Neural progenitor cell (in vitro differentiated cells): ENCODE measurements at regions not wholly inside any gene's neighbourhood (a gene's known extent, or its start where the extent isn't known, plus 50 kb on each side); places are given as distances from the start of the nearest gene placed in this dataset.

ENCODE experiments used
- DNase-seq: peaks from one replicate; pipeline ENCODE4 v3.0.0-alpha.2; 2016; ENCODE audit warnings: low spot score
- H2AFZ ChIP-seq: fragments of 200-600 bp; sonication (generic); replicated peaks from 2 replicates; pipeline ENCODE4 v1.6.1; 2016; ENCODE audit warnings: antibody characterized with exemption
- H3F3A ChIP-seq: fragments of 200-600 bp; sonication (generic); 2 replicates; pipeline ENCODE4 v1.6.1; 2016; ENCODE audit warnings: antibody characterized with exemption, low read depth
- H3K27ac ChIP-seq: fragments of 200-600 bp; sonication (generic); 2 replicates; pipeline ENCODE4 v1.5.1; 2016; ENCODE audit warnings: mild to moderate bottlenecking
- H3K27me3 ChIP-seq: fragments of 200-600 bp; sonication (generic); 2 replicates; pipeline ENCODE4 v1.6.1; 2016; ENCODE audit warnings: mild to moderate bottlenecking, moderate library complexity
- H3K36me3 ChIP-seq: fragments of 200-600 bp; sonication (generic); 2 replicates; pipeline ENCODE4 v1.5.1; 2016
- H3K4me1 ChIP-seq: fragments of 200-600 bp; sonication (generic); 2 replicates; pipeline ENCODE4 v1.6.1; 2016; ENCODE audit warnings: mixed run types
- H3K4me2 ChIP-seq: fragments of 200-600 bp; sonication (generic); 2 replicates; pipeline ENCODE4 v1.6.1; 2016
- H3K4me3 ChIP-seq: fragments of 200-600 bp; sonication (generic); 2 replicates; pipeline ENCODE4 v1.5.1; 2016
- H3K79me2 ChIP-seq: fragments of 200-600 bp; sonication (generic); 2 replicates; pipeline ENCODE4 v1.6.1; 2016; ENCODE audit warnings: low read depth
- H3K9ac ChIP-seq: fragments of 200-600 bp; sonication (generic); 2 replicates; pipeline ENCODE4 v1.6.1; 2016
- H3K9me3 ChIP-seq: fragments of 200-600 bp; sonication (generic); 2 replicates; pipeline ENCODE4 v1.5.1; 2016; ENCODE audit warnings: low read depth
- H4K20me1 ChIP-seq: fragments of 200-600 bp; sonication (generic); 2 replicates; pipeline ENCODE4 v1.6.1; 2016; ENCODE audit warnings: low read depth
- H3K27ac Mint-ChIP-seq: 3 replicates; pipeline ENCODE4 v1.8.0; 2021; ENCODE audit warnings: mixed read lengths
- H3K27me3 Mint-ChIP-seq: 2 replicates; pipeline ENCODE4 v1.8.0; 2022; ENCODE audit warnings: low read depth, mild to moderate bottlenecking, inconsistent platforms, moderate library complexity, mixed read lengths; ENCODE audit not compliant: insufficient read depth
- H3K36me3 Mint-ChIP-seq: 3 replicates; pipeline ENCODE4 v1.8.0; 2021; ENCODE audit warnings: mixed read lengths
- H3K4me1 Mint-ChIP-seq: 3 replicates; pipeline ENCODE4 v1.8.0; 2021; ENCODE audit warnings: mixed read lengths
- H3K4me3 Mint-ChIP-seq: 3 replicates; pipeline ENCODE4 v1.8.0; 2021; ENCODE audit warnings: mild to moderate bottlenecking, moderate library complexity, mixed read lengths
- H3K9me3 Mint-ChIP-seq: 3 replicates; pipeline ENCODE4 v1.8.0; 2020; ENCODE audit warnings: mixed read lengths
- CTCF ChIP-seq: fragments of 200-600 bp; sonication (generic); IDR thresholded peaks from 2 replicates; pipeline ENCODE4 v1.5.1; 2017; ENCODE audit warnings: antibody characterized with exemption, mild to moderate bottlenecking
- EZH2 ChIP-seq: fragments of 200-600 bp; sonication (generic); IDR thresholded peaks from 2 replicates; pipeline ENCODE4 v1.6.1; 2017; ENCODE audit warnings: antibody characterized with exemption, mild to moderate bottlenecking, moderate library complexity
- EZH2phosphoT487 ChIP-seq: fragments of 200-600 bp; sonication (generic); IDR thresholded peaks from 2 replicates; pipeline ENCODE4 v1.6.1; 2017; ENCODE audit warnings: antibody characterized with exemption

DNA sequence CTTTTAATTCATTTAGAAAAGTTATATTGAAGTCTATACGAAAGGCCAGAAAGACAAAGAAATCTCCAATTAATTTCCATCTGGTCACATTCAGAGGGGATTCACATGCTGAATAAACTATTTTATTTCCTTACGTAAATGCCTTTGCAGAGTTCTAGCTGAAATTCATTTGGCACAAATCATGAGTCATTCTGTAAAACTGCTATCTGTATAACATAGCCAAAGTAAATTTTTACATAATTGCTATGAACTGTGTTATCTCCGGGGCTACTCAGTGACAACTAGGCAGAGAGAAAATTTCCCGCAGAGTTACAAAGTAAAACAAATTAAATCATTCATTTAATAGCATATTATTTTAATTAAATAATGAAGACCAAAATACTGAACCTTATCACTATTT lies 463.2 kb upstream of the ADAMTS16 start:
- no peaks in the 10 kb centered on the region for H3K4me1 ChIP-seq
- no peak overlapping the region for H2AFZ ChIP-seq
- H3K4me3 ChIP-seq, result no peak overlapping the region
- H3K27me3 ChIP-seq, result no peaks in the 10 kb centered on the region
- Mint-ChIP-seq H3K36me3 (no peaks in the 10 kb centered on the region), H3K4me1 (no peaks in the 10 kb centered on the region), H3K4me3 (no peak overlapping the region), H3K9me3 (peaks cover 15% of the 10 kb centered on the region), H3K27ac (no peak overlapping the region), H3K27me3 (peaks cover 2% of the 10 kb centered on the region)
- no peak overlapping the region for H3K27ac ChIP-seq
- TF ChIP-seq EZH2phosphoT487 (no peak), EZH2 (no peak), CTCF (no peak)
- H3F3A ChIP-seq, result no peaks in the 10 kb centered on the region
- H3K36me3 ChIP-seq, result peaks cover 3% of the 10 kb centered on the region
- no peaks in the 10 kb centered on the region for H3K9me3 ChIP-seq
- H3K9ac ChIP-seq, result no peak overlapping the region
- no peaks in the 10 kb centered on the region for H3K79me2 ChIP-seq
- H3K4me2 ChIP-seq, result no peak overlapping the region
- DNase-seq, result no peak
- H4K20me1 ChIP-seq, result no peaks in the 10 kb centered on the region

DNA sequence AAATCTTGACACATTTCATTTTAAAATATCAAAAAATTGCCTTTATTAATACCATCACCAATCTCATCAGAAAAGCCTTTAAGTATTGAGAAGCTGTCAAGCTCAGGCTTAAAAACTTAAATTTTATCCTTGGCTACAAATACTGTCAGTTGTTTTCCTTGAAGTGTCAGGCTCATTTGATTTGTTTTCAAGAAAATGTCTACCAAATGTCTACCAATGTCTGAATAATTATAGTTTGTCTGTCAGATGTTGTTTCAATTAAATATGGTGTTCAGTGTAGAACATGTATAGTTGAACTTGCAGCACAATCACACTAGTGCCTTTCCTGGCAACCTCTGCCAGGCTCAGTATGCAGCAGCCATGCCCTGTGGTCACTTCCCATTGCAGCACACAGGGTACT lies 455.2 kb upstream of the ADAMTS16 start:
- Histone ChIP-seq H3K9me3 (peaks cover 3% of the 10 kb centered on the region), H3K36me3 (peaks cover 3% of the 10 kb centered on the region), H3K27me3 (no peaks in the 10 kb centered on the region), H3K27ac (no peak overlapping the region), H3K4me2 (no peak overlapping the region), H3K4me1 (no peaks in the 10 kb centered on the region), H3K79me2 (no peaks in the 10 kb centered on the region), H3K9ac (no peak overlapping the region), H2AFZ (no peak overlapping the region), H4K20me1 (no peaks in the 10 kb centered on the region), H3F3A (no peaks in the 10 kb centered on the region), H3K4me3 (no peak overlapping the region)
- no peak overlapping the region for H3K4me3 Mint-ChIP-seq
- no peaks in the 10 kb centered on the region for H3K4me1 Mint-ChIP-seq
- H3K36me3 Mint-ChIP-seq, result no peaks in the 10 kb centered on the region
- H3K27me3 Mint-ChIP-seq, result peaks cover 2% of the 10 kb centered on the region
- no peak for DNase-seq
- no peak for TF ChIP-seq CTCF
- no peak for TF ChIP-seq EZH2
- H3K9me3 Mint-ChIP-seq, result peaks cover 26% of the 10 kb centered on the region
- no peak overlapping the region for H3K27ac Mint-ChIP-seq

DNA sequence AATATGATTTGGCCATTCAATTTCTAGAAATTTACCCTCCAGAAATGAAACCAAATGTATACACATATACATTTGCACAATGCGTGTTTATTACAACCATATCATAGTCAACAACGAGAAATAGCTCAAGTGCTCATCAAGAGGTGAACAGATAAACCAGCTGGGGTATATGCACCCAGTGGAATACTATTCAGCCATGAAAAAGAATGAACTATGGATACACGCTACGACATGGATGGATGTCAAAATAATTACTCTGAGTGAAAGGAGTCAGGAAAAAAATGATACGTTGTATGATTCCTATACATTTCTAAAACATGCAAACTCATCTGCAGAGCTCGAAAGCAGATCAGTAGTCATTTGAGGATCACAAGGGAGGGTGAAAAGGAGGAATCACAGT lies 441.5 kb upstream of the ADAMTS16 start:
- DNase-seq, result no peak
- Mint-ChIP-seq H3K27me3 (peaks cover 2% of the 10 kb centered on the region), H3K27ac (no peak overlapping the region), H3K9me3 (no peaks in the 10 kb centered on the region), H3K4me3 (no peak overlapping the region), H3K36me3 (no peaks in the 10 kb centered on the region), H3K4me1 (no peaks in the 10 kb centered on the region)
- H3K4me1 ChIP-seq, result no peaks in the 10 kb centered on the region
- no peak overlapping the region for H3K27ac ChIP-seq
- no peak overlapping the region for H3K4me2 ChIP-seq
- no peaks in the 10 kb centered on the region for H3K9me3 ChIP-seq
- H3K36me3 ChIP-seq, result no peaks in the 10 kb centered on the region
- H3F3A ChIP-seq, result no peaks in the 10 kb centered on the region
- TF ChIP-seq CTCF, result no peak
- TF ChIP-seq EZH2phosphoT487, result no peak
- TF ChIP-seq EZH2, result no peak
- H3K79me2 ChIP-seq, result no peaks in the 10 kb centered on the region
- no peak overlapping the region for H3K4me3 ChIP-seq
- no peaks in the 10 kb centered on the region for H3K27me3 ChIP-seq
- no peak overlapping the region for H3K9ac ChIP-seq
- no peaks in the 10 kb centered on the region for H4K20me1 ChIP-seq
- no peak overlapping the region for H2AFZ ChIP-seq

- no peak overlapping the region for H3K27ac ChIP-seq
- no peak for DNase-seq
- no peaks in the 10 kb centered on the region for H3K4me1 ChIP-seq
- no peaks in the 10 kb centered on the region for H3K79me2 ChIP-seq
- no peaks in the 10 kb centered on the region for H4K20me1 ChIP-seq
- H3K4me3 ChIP-seq, result no peak overlapping the region
- TF ChIP-seq EZH2phosphoT487, result no peak
- no peak for TF ChIP-seq EZH2
- TF ChIP-seq CTCF, result no peak
- H3K4me1 Mint-ChIP-seq, result no peaks in the 10 kb centered on the region
- H3K9ac ChIP-seq, result no peak overlapping the region
- H3K9me3 Mint-ChIP-seq, result no peaks in the 10 kb centered on the region
- H3K36me3 Mint-ChIP-seq, result no peaks in the 10 kb centered on the region
- H3K27me3 ChIP-seq, result no peaks in the 10 kb centered on the region
- no peak overlapping the region for H2AFZ ChIP-seq
- no peaks in the 10 kb centered on the region for H3K9me3 ChIP-seq
- peaks cover 2% of the 10 kb centered on the region for H3K27me3 Mint-ChIP-seq
- no peaks in the 10 kb centered on the region for H3K36me3 ChIP-seq
- no peak overlapping the region for H3K4me3 Mint-ChIP-seq
- no peaks in the 10 kb centered on the region for H3F3A ChIP-seq
- no peak overlapping the region for H3K27ac Mint-ChIP-seq
- no peak overlapping the region for H3K4me2 ChIP-seq
Measured at GRCh38 chr5:4699592-4699991, 440.5 kb upstream of the ADAMTS16 start.
